Fibroblast of skin of abdomen (primary cell): ENCODE measurements at regions not wholly inside any gene's neighbourhood (a gene's known extent, or its start where the extent isn't known, plus 50 kb on each side); places are given as distances from the start of the nearest gene placed in this dataset.

Source experiments
- DNase-seq: peaks from one replicate; pipeline ENCODE4 v3.0.0-alpha.2; 2013

- DNase-seq: no peak
These were observed 269.0 kb downstream of the SNX10 start for GRCh38 chr7:26560526-26561256.

GRCh38 chr7:26562841-26563240 lies 271.2 kb downstream of the SNX10 start:
- no peak for DNase-seq

DNA sequence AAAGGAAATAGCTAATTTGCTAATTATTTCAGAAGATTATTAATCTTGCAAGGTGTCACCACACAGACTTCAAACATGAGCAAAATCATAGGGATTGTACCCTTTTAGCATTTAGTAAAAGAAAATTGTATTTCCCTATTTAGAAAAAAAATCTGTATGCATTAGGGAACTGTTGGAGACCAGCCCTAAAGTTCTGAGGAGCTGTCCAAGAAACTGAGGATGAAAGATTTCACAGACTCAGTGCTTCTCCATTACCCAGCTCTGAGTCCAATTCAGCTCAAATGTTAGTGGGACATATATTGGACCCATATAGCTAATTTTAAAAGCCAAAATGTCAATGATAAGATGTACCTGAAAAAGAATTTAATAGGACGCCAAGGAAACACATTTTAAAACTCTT lies 271.7 kb downstream of the SNX10 start:
- no peak for DNase-seq

- no peak for DNase-seq
These were observed 275.6 kb downstream of the SNX10 start for GRCh38 chr7:26567266-26567665.

DNA sequence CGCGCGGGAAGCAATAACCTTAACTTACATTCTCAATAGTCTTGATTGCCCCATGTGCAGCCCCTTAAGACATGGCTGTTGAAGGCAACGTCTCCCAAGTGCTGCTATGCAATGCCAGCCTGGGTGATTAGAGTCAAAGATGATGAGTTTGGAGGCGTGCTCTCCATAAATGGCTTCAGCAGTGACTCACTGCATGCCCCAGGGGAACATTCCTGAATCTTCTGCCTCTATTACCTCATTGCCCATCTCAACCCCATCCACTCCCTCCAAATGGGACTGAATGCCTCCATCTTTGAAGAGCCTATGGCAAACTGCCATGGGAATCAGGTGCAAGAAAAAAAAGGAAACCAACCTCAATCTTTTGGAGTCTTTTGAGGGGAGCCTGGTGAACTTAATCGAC lies 282.8 kb downstream of the SNX10 start:
- DNase-seq: no peak

- no peak for DNase-seq
These were observed 284.3 kb downstream of the SKAP2 start for GRCh38 chr7:26580064-26580591.

- no peak for DNase-seq
These were observed 283.7 kb downstream of the SKAP2 start for GRCh38 chr7:26580711-26581110.

DNA sequence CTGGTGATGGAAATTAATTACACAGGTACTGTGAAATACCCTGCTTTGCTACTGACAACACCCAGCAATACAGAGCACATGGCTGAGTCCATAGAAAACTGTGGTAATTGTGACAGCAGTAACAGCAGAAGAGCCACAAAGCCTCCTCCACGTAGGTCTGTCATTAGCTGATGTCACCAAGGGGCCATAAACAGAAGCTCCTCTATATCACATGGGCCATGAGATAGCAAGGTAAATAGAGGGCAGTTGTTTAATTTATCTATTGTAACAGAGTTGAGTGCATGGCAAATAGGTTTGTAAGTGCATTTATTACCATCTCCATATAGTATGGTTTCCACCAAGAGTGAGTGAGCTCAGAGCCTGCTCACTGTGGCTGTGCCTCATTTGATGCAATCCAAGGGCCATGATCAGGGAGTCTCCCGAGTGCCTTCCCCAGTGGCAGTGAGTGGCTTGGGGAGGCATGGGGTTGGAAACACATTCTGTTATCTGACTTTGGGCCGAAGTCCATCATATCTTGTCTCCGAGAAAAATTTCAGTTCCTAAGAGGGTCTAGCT lies 281.2 kb downstream of the SKAP2 start:
- DNase-seq: no peak

GRCh38 chr7:26584326-26584725 lies 280.1 kb downstream of the SKAP2 start:
- DNase-seq: no peak

- DNase-seq: no peak
These were observed 279.3 kb downstream of the SKAP2 start for GRCh38 chr7:26584987-26585665.

DNA sequence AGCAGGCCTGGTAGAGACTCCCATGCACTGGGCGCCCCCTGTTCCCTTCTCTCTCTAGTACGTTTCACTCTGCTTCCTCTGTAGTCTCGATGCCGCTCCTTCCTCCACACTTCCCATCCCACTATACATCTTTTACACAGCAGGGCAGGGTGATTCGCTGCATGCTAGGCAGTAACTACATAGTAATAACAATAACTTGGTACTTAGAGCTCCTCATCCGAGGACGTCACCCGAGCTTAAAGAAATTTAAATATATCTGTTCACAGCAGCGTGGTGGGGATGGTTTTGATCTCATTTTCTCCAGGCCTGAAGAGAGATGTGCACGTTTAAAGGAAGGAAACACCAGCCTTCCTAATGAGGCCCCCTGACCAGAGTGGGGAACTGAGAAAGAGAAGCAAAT lies 276.9 kb downstream of the SKAP2 start:
- DNase-seq: no peak

GRCh38 chr7:26588511-26588910 lies 275.9 kb downstream of the SKAP2 start:
- DNase-seq: no peak

DNA sequence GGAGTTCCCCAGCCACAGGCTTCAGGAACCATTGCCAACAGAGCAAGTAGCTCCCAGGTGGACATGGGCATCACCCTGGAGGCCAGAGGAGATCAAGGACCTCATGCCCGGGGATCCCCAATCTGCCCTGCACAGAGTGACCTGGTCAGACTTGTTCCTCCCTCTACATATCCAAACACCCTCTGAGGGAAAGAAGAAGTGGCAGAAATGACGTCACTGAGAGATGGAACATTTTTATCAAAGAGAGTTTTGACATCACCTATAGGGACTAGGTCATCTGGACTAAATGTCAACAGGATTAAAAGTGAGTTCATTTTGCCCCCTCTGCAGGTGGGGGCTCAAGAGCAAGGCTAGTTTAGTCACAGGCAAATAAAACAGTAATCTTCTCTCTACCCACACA lies 273.7 kb downstream of the SKAP2 start:
- DNase-seq: no peak

GRCh38 chr7:26592011-26592410 lies 272.4 kb downstream of the SKAP2 start:
- no peak for DNase-seq

- DNase-seq: no peak
These were observed 271.0 kb downstream of the SKAP2 start for GRCh38 chr7:26593393-26593792.

- DNase-seq: no peak
These were observed 270.5 kb downstream of the SKAP2 start for GRCh38 chr7:26593896-26594295.

DNA sequence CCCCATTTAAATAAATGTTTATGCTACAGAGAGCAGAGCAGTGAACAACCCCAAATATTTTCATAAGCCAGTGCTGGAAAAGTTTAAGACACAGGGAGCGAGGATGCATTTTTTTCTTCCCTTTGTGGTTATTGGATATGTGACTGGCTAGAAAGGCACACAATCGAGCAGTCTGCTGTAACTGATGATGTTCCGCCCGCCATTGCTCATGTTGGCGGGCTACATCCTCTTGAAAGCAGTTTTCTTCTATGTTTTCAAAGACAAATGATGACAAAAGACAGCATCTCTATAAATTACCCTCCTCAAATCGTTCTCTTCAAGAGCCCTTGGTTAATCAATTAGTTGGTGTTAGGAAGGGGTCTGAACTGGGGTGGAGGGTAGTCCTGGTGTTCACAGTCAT lies 269.8 kb downstream of the SKAP2 start:
- no peak for DNase-seq

DNA sequence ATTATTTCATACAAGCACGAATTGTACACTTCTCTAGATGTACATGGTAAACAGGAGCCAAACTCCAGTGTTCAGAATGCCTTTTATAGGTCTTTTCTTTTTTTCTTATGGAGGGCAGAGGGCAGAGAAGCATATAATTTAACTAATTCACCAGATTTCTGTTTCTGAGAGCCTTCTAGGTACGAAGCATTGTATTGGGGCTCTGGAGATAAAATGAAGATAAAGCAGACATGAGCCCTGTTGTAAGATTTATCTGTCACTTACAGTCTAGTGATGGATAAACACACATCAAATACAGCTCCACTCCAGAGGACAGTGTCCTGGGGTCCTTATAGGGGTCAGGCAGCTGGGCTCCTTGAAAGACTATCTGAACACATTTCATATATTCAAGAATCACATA lies 265.5 kb downstream of the SKAP2 start:
- DNase-seq: no peak

DNA sequence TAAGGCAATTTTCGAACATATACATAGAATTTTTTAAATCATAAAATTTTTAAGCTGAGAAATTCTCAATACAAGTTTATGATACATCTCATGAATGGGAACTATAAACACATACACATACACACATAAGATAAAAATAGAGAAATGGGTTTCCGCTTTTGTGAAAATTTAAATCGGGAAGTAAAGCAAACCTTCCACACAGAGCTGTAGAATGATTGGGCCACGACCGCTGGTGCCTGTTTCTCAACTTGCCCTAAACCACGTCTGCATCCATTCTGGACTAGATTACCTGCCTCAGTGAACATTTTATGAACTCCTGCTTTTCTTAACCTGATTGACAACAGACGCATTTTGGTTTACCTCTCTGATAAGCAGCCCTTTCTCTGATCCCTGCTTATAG lies 264.4 kb downstream of the SKAP2 start:
- no peak for DNase-seq

DNA sequence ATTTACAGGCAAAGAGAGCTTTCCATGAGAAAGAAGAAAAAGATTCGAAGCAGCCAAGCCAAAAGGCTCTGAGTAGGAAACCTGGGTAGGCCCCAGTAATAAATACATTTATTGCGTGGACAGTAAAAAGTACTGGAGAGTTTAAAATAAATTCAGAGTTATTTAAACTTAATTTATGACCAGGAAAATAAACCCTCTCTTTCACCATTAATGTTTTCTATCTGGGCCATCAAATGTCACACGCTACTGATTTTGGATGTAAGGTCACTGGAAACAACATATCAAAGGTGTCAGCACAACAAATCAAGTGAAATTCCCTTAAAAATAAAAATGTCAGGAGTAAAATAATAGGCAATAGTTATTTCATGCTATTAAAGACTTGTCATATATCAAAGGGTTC lies 264.0 kb downstream of the SKAP2 start:
- DNase-seq: no peak

GRCh38 chr7:26603631-26604030 lies 260.8 kb downstream of the SKAP2 start:
- no peak for DNase-seq

- no peak for DNase-seq
These were observed 256.0 kb downstream of the SKAP2 start for GRCh38 chr7:26608402-26608801.

DNA sequence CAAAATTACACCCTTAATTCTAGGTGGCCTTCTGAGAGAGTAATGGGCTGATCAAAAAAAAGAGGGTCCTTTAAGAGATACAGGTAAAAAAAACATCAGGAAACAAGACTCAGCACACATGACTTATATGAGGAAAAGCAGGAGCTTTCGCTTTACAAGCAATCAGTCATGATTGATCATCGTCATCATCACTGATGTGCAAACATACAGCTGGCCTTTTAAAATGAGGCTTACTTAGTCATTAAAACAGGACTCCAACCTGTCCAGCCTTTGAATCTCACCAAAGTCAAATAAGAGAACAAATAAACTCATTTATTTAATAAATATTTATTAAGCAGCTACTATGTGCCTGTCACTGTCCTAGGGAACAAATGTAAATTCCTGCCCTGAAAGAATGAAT lies 255.3 kb downstream of the SKAP2 start:
- no peak for DNase-seq

GRCh38 chr7:26609532-26609931 lies 254.9 kb downstream of the SKAP2 start:
- DNase-seq: no peak
